Brain microvascular endothelial cell (primary cell): ENCODE measurements at regions not wholly inside any gene's neighbourhood (a gene's known extent, or its start where the extent isn't known, plus 50 kb on each side); places are given as distances from the start of the nearest gene placed in this dataset.

Experiments used
- DNase-seq: peaks from one replicate; pipeline ENCODE4 v3.0.0-alpha.2; 2020
- H3K27ac ChIP-seq: fragments of 250-450 bp; sonication (Bioruptor Pico); 2 replicates; pipeline ENCODE4 v1.5.1; 2020; ENCODE audit warnings: mild to moderate bottlenecking, moderate library complexity
- H3K27me3 ChIP-seq: fragments of 250-450 bp; sonication (Bioruptor Pico); replicated peaks from 2 replicates; pipeline ENCODE4 v1.5.1; 2020; ENCODE audit warnings: mild to moderate bottlenecking
- H3K36me3 ChIP-seq: fragments of 250-450 bp; sonication (Bioruptor Pico); replicated peaks from 2 replicates; pipeline ENCODE4 v1.5.1; 2020; ENCODE audit warnings: mild to moderate bottlenecking
- H3K4me3 ChIP-seq: 2 replicates; pipeline ENCODE4 v1.5.1; 2011; ENCODE audit warnings: low read depth, mild to moderate bottlenecking, control low read depth, low read length, moderate library complexity
- CTCF ChIP-seq: IDR thresholded peaks from 2 replicates; pipeline ENCODE4 v1.5.1; 2011; ENCODE audit warnings: low read depth, mild to moderate bottlenecking, moderate library complexity, low read length, control low read depth, inconsistent platforms; ENCODE audit errors: missing control alignments
- in situ Hi-C: cut with HindIII; loops from 2 replicates; pipeline ENCODE4 v1.10.0; 2017; ENCODE audit warnings: low sequenced_read_pairs, low pct_ligation_motif_present

DNA sequence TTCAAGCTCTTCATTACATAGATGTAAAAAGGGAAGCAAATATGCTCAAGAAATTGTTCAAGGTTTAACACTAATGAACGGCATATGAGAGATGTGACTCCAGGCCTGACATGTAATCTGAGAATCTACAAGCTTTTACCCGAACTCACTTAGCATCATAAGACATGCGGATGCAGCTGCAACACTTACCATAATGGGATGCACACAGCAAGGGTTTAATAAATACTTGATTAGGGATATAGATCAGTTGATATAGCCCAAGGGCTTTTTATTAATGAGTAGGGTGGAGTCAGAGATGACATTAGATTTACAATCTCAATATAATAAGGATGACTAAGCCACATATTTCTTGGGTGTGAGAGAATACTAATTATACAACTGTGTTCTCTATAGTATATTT lies 2215.5 kb downstream of the MAT2B start:
- no peak overlapping the region for H3K4me3 ChIP-seq
- no peak for DNase-seq
- no peaks in the 10 kb centered on the region for H3K36me3 ChIP-seq
- no peaks in the 10 kb centered on the region for H3K27me3 ChIP-seq
- TF ChIP-seq CTCF: no peak
- no peak overlapping the region for H3K27ac ChIP-seq
- in situ Hi-C loops: no loop called here

GRCh38 chr5:165722401-165722800 lies 2217.0 kb downstream of the MAT2B start:
- Histone ChIP-seq H3K27ac (no peak overlapping the region), H3K4me3 (no peak overlapping the region), H3K36me3 (no peaks in the 10 kb centered on the region), H3K27me3 (no peaks in the 10 kb centered on the region)
- no peak for TF ChIP-seq CTCF
- in situ Hi-C loops: no loop called here
- DNase-seq: no peak

DNA sequence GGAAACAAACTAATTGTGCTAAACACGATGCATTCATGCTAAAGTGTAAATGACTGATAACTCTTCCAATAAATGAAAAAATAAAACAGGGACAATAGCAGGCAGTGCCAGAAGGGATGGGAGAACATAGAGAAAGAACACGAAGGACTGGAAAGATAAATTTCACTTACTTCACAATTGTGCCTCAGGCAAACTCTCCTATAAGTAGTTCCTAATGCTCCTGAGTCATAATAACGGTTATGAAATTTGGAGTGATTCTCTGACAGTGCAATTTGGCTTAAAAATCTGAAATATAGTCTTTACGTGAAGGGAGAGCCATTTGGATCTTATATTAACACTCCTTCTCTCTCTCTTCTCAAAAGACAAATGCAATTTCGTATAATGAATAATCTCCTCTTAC lies 2218.5 kb downstream of the MAT2B start:
- in situ Hi-C loops: no loop called here
- Histone ChIP-seq H3K36me3 (no peaks in the 10 kb centered on the region), H3K27me3 (no peaks in the 10 kb centered on the region), H3K27ac (no peak overlapping the region), H3K4me3 (no peak overlapping the region)
- TF ChIP-seq CTCF: no peak
- no peak for DNase-seq

DNA sequence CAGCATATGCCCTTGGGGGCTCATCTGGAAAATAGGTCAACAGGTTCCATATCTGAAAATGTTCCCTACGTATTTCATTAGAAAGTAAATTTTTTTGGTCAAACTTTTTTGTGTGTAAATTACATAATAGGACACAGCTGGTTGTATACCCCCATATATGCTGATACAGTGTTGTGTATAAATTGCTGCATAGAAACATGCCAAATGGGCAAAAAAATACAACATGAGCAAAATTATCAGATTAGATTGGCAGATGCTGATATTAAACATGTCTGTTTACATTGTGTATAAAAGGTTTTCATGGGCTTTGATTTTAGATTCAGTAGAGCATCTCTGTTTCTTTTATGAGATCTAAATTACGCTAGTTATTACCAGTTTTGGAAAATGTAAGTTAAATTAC lies 2223.0 kb downstream of the MAT2B start:
- Histone ChIP-seq H3K4me3 (no peak overlapping the region), H3K27me3 (no peaks in the 10 kb centered on the region), H3K27ac (no peak overlapping the region), H3K36me3 (no peaks in the 10 kb centered on the region)
- no peak for TF ChIP-seq CTCF
- in situ Hi-C loops: no loop called here
- no peak for DNase-seq

GRCh38 chr5:165735388-165735787 lies 2230.0 kb downstream of the MAT2B start:
- no peaks in the 10 kb centered on the region for H3K36me3 ChIP-seq
- no peak for DNase-seq
- no peak overlapping the region for H3K4me3 ChIP-seq
- TF ChIP-seq CTCF: no peak
- no peak overlapping the region for H3K27ac ChIP-seq
- in situ Hi-C loops: no loop called here
- H3K27me3 ChIP-seq: no peaks in the 10 kb centered on the region

- H3K4me3 ChIP-seq: no peak overlapping the region
- H3K27ac ChIP-seq: no peak overlapping the region
- no peak for TF ChIP-seq CTCF
- in situ Hi-C loops: no loop called here
- DNase-seq: no peak
- H3K27me3 ChIP-seq: no peaks in the 10 kb centered on the region
- H3K36me3 ChIP-seq: no peaks in the 10 kb centered on the region
Observed at GRCh38 chr5:165739079-165739741, 2233.8 kb downstream of the MAT2B start.
